Endothelial cell (in vitro differentiated cells): ENCODE measurements at regions not wholly inside any gene's neighbourhood (a gene's known extent, or its start where the extent isn't known, plus 50 kb on each side); places are given as distances from the start of the nearest gene placed in this dataset.

Source experiments
- DNase-seq: peaks from one replicate; pipeline ENCODE4 v3.0.0; 2021; ENCODE audit warnings: low spot score
- H3K27ac Mint-ChIP-seq: one replicate; pipeline ENCODE4 v1.8.0; 2021; ENCODE audit warnings: mixed read lengths, inconsistent platforms; ENCODE audit not compliant: unreplicated experiment
- H3K27me3 Mint-ChIP-seq: one replicate; pipeline ENCODE4 v1.8.0; 2021; ENCODE audit warnings: mild to moderate bottlenecking, moderate library complexity, mixed read lengths, inconsistent platforms; ENCODE audit not compliant: unreplicated experiment
- H3K36me3 Mint-ChIP-seq: one replicate; pipeline ENCODE4 v1.8.0; 2021; ENCODE audit warnings: mild to moderate bottlenecking, low read depth, mixed read lengths, inconsistent platforms; ENCODE audit not compliant: unreplicated experiment
- H3K4me1 Mint-ChIP-seq: one replicate; pipeline ENCODE4 v1.8.0; 2021; ENCODE audit warnings: mild to moderate bottlenecking, mixed read lengths, inconsistent platforms; ENCODE audit not compliant: unreplicated experiment
- H3K4me3 Mint-ChIP-seq: one replicate; pipeline ENCODE4 v1.8.0; 2021; ENCODE audit warnings: mild to moderate bottlenecking, mixed read lengths, inconsistent platforms; ENCODE audit not compliant: unreplicated experiment
- H3K9me3 Mint-ChIP-seq: one replicate; pipeline ENCODE4 v1.8.0; 2021; ENCODE audit warnings: mixed read lengths, inconsistent platforms; ENCODE audit not compliant: unreplicated experiment
- TF ChIP-seq, protein P1 (sequence below): fragments of 200-600 bp; sonication (generic); IDR thresholded peaks from one replicate; pipeline ENCODE4 v1.5.0; 2021; ENCODE audit warnings: antibody characterized with exemption; ENCODE audit not compliant: unreplicated experiment

DNA sequence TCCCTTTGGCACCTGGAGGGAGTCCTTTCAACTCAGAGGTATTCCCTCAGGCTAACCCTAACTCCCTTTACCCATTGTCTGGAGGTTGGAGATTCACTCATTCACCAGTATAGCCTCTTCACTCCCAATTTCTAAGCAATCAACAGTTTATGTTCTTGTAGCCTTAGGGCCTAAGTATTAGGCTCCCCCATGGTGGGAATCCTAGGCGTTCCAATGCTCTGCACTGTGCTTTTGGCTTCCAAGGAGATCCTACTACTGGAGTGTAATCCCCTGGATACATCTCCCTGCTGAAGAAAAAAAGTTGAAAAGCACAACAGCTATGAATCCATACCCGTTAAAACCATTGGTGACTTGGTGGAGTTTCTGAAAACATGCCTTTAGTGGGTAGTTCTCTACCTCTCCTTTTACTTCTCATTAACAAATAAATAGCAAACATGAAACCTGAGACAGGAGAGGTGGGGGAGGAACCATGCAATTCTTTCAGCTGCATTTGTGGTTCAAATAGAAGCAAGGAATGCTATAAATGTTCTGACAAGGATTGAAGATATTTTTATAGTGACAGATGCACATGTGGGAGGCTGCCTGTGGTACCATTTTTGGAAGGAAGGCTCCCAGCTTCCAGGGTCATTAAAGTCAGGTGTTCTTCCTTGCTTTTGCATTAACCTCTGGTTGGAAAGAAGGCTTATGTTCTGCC lies 397.1 kb downstream of the DMAC1 start:
- H3K9me3 Mint-ChIP-seq, result no peaks in the 10 kb centered on the region
- no peaks in the 10 kb centered on the region for H3K36me3 Mint-ChIP-seq
- TF ChIP-seq, protein P1, sequence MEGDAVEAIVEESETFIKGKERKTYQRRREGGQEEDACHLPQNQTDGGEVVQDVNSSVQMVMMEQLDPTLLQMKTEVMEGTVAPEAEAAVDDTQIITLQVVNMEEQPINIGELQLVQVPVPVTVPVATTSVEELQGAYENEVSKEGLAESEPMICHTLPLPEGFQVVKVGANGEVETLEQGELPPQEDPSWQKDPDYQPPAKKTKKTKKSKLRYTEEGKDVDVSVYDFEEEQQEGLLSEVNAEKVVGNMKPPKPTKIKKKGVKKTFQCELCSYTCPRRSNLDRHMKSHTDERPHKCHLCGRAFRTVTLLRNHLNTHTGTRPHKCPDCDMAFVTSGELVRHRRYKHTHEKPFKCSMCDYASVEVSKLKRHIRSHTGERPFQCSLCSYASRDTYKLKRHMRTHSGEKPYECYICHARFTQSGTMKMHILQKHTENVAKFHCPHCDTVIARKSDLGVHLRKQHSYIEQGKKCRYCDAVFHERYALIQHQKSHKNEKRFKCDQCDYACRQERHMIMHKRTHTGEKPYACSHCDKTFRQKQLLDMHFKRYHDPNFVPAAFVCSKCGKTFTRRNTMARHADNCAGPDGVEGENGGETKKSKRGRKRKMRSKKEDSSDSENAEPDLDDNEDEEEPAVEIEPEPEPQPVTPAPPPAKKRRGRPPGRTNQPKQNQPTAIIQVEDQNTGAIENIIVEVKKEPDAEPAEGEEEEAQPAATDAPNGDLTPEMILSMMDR, result no peak
- no peaks in the 10 kb centered on the region for H3K27me3 Mint-ChIP-seq
- H3K4me3 Mint-ChIP-seq, result no peak overlapping the region
- no peak for DNase-seq
- no peaks in the 10 kb centered on the region for H3K4me1 Mint-ChIP-seq
- no peak overlapping the region for H3K27ac Mint-ChIP-seq

DNA sequence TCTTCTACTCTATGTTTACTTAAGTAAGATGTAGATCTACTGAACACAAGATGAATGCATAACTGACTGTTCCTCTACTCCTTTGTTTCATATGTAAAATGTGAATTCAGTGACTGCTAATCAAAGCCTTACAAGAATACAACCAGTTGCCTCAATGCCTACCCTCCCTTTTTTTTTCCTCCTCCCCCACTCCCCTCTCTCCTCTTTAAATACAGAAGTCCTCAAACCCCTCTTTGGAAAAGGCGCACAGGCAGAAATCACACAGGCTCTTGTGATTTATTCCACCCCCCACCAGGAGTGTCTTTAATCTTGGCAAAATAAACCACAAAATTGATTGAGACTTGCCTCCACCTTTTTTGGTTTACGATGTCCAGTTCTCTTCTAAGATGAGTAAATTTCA lies 398.5 kb downstream of the DMAC1 start:
- Mint-ChIP-seq H3K36me3 (no peaks in the 10 kb centered on the region), H3K4me3 (no peak overlapping the region), H3K27ac (no peak overlapping the region), H3K27me3 (no peaks in the 10 kb centered on the region), H3K9me3 (no peaks in the 10 kb centered on the region), H3K4me1 (no peaks in the 10 kb centered on the region)
- TF ChIP-seq, protein P1, result no peak
- no peak for DNase-seq

DNA sequence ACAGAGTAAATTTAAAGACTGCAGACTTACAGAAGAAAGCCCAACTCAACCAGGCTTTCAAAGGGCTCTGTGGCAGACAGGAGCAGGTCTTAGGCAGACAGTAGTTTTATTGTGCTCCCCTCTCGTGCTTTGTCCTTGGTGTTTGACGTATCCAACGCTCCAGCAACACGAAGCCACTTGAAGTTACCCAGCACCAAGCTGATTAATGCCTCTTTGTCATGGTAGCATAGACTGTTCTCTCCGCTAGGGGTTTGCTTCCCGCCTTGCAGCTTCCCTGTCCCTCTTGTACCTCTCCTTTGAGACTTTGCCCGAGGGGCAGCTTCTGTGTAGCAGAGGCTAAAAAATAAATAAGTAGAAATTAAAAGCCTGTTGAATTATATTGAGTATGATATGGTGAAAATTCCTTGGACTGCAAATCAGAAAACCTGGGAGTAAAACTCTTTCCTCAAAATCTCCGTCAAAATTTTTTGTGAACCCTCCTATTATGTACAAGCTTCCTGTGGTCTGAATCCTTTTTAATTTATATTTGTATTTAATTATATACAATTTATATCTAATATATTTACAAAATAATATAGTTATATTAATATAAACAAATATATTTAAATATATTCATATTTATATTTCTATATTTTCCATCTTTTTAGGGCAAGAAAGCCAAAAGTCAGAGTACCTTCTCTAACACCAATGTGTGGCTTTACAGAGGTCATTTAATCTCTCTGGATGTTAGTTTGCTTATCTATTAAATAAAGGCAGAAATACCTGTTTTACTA lies 405.4 kb downstream of the DMAC1 start:
- Mint-ChIP-seq H3K36me3 (no peaks in the 10 kb centered on the region), H3K27ac (no peak overlapping the region), H3K4me1 (no peaks in the 10 kb centered on the region), H3K27me3 (peaks cover 2% of the 10 kb centered on the region), H3K4me3 (no peak overlapping the region), H3K9me3 (no peaks in the 10 kb centered on the region)
- DNase-seq, result no peak
- TF ChIP-seq, protein P1, result no peak

DNA sequence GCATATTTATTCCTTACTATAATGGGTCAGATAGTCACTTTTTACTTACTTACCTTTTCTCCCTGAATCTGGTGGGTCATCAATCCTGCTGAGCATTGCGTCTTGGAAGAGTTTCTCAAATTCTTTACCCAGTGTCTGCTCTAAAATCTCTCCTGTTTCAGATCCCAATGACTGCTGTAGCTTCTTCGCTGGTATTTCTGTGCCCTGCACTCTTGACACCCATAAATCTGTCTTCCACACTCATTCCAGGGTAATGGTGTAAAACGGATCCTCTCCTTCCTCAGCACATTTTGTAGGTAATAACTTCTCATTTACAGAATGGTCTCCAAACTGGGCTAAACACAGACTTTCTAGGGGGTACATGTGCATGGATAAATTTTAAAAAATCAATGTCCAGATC lies 407.4 kb downstream of the DMAC1 start:
- DNase-seq, result no peak
- TF ChIP-seq, protein P1, result no peak
- Mint-ChIP-seq H3K36me3 (no peaks in the 10 kb centered on the region), H3K27ac (no peak overlapping the region), H3K4me3 (no peak overlapping the region), H3K9me3 (no peaks in the 10 kb centered on the region), H3K4me1 (no peaks in the 10 kb centered on the region), H3K27me3 (peaks cover 2% of the 10 kb centered on the region)

DNA sequence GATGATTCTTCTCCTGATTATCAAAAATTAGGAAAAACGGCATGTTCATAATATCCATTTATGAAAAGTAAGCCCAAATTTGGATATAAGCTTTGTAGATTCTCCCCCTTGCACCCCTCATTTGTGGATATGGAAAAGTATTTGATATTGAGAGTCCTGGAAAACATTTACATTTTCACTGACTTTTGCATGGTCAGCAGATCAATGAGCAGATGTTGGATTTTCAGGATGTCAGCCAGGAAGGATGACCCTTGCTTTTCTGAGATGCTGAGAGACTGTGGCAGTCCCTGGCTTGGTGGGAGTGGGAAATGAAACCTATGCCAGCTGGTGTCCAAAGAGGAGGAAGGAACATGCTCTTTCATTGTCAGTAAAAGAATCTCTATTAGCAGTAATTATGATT lies 410.8 kb downstream of the DMAC1 start:
- Mint-ChIP-seq H3K27ac (no peak overlapping the region), H3K36me3 (no peaks in the 10 kb centered on the region), H3K4me1 (no peaks in the 10 kb centered on the region), H3K9me3 (no peaks in the 10 kb centered on the region), H3K4me3 (no peak overlapping the region), H3K27me3 (peaks cover 2% of the 10 kb centered on the region)
- TF ChIP-seq, protein P1, result no peak
- no peak for DNase-seq
